T-helper 2 cell treated with Interferon-gamma antibody and Interleukin-4, amounts not matched to agents 5 μg/mL and 100 μg/mL, for 36 hours (primary cell): ENCODE measurements at regions not wholly inside any gene's neighbourhood (a gene's known extent, or its start where the extent isn't known, plus 50 kb on each side); places are given as distances from the start of the nearest gene placed in this dataset.
"Not testable (repeated sequence)": the region's sequence is repeated elsewhere in the genome, so short reads cannot be mapped to it uniquely, and the experiment has no call there.

Experiments used
- DNase-seq: peaks from one replicate; pipeline ENCODE4 v3.0.0; 2021; ENCODE audit warnings: low spot score
- H3K27ac Mint-ChIP-seq: one replicate; pipeline ENCODE4 v1.8.0; 2021; ENCODE audit warnings: mild to moderate bottlenecking, mixed read lengths
- H3K27me3 Mint-ChIP-seq: one replicate; pipeline ENCODE4 v1.8.0; 2021; ENCODE audit warnings: low read depth, mixed read lengths
- H3K36me3 Mint-ChIP-seq: one replicate; pipeline ENCODE4 v1.8.0; 2021; ENCODE audit warnings: low read depth, mixed read lengths
- H3K4me1 Mint-ChIP-seq: one replicate; pipeline ENCODE4 v1.8.0; 2021; ENCODE audit warnings: low read depth, mixed read lengths
- H3K4me3 Mint-ChIP-seq: one replicate; pipeline ENCODE4 v1.8.0; 2022; ENCODE audit warnings: mild to moderate bottlenecking, moderate library complexity, mixed read lengths
- H3K9me3 Mint-ChIP-seq: one replicate; pipeline ENCODE4 v1.8.0; 2021; ENCODE audit warnings: mixed read lengths

DNA sequence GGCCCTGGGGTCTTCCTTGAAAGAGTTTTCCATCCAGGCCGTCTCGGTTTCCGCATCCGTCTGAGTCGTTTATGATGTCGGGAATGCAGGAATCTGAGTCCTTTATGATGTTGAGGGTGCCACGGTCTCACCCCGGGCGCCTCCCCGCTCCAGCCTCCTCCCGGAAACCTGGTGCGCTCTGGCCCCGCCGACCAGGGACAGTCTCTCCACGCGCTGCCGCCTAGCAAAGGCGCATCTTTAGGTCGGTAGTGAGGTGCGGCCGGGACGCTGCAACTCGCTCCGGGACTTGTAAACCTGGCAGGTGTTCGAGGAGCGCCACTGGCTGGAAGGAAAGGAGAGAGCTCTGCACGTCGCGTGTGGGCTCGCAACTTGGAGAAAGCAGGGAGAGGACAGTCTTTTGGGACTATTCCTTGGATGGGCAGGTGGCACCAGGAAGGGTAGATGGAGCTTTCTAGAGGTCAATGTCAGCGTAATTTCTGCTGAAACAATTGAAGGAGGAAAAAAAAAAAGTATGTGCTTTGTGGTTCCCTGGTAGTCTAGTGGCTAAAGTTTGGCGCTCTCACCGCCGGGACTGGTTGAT is 132.0 kb downstream of the FAM72B start:
- not testable (repeated sequence) for H3K4me1 Mint-ChIP-seq, DNase-seq, H3K27ac Mint-ChIP-seq, H3K36me3 Mint-ChIP-seq, H3K4me3 Mint-ChIP-seq, H3K9me3 Mint-ChIP-seq
- H3K27me3 Mint-ChIP-seq = peaks cover 15% of the 10 kb centered on the region

DNA sequence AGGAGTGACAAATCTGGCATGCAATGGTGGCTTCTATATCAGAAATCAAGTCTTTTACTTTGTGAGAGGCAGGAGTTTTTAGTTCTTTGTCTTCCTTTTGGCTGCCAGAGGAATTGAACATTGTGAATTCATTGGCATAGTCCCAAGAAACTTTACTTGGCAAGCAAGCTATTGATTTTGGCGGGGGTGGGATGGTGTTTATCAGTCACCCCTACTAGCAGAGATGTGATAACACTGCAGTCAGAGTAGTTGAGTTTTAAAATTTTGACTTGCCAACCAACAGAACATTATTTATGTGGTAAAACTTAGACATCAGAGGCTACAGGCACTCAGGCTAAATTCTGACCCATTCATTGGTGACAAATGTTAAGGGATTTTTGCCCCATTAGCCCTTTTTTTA is 129.2 kb downstream of the FAM72B start:
- not testable (repeated sequence) for DNase-seq, H3K36me3 Mint-ChIP-seq, H3K4me1 Mint-ChIP-seq, H3K27ac Mint-ChIP-seq, H3K9me3 Mint-ChIP-seq, H3K4me3 Mint-ChIP-seq
- peaks cover 13% of the 10 kb centered on the region for H3K27me3 Mint-ChIP-seq

- not testable (repeated sequence) for H3K4me3 Mint-ChIP-seq, H3K27ac Mint-ChIP-seq, H3K4me1 Mint-ChIP-seq, H3K27me3 Mint-ChIP-seq, H3K9me3 Mint-ChIP-seq, DNase-seq, H3K36me3 Mint-ChIP-seq
Measured at GRCh38 chr1:121066925-121067324, 117.2 kb downstream of the FAM72B start.

DNA sequence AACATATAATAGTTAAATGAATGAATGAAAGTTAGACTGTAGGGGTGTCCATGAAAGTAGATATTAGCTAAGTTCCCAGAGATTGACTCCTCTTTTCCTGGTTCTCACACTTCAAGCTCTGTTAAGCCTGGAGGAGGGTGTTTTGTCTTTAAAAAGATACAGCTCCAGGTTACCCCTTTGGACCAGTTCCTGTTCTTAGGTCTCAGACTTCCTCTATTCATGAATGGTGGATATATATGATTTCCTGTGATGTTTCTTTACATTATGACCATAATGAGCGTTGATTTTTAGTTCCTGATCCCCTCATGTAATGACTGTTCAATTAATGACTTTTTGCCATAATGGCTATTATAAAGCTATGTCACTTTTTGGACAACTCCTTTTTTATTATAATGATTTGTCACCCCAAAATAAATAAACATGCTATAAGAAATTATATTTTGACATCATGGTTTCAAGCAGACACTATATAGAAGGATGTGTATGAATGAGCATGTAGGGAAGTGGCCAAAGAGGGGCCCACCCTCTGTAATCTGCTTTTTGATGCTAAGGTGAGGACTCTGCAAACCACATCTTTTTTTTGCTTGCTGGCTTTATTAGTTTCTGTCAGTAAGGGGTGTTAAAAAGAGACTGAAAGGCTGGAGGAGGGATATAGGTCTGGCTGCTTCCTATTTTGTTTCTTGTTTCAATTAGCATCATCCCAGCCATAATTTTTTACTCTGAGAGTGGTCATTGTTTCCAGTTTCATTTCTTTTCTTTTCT is 115.2 kb downstream of the FAM72B start:
- not testable (repeated sequence) for DNase-seq, H3K4me1 Mint-ChIP-seq, H3K9me3 Mint-ChIP-seq, H3K4me3 Mint-ChIP-seq, H3K27ac Mint-ChIP-seq, H3K36me3 Mint-ChIP-seq, H3K27me3 Mint-ChIP-seq

- H3K27ac Mint-ChIP-seq, H3K9me3 Mint-ChIP-seq, H3K27me3 Mint-ChIP-seq, H3K36me3 Mint-ChIP-seq, H3K4me1 Mint-ChIP-seq, H3K4me3 Mint-ChIP-seq, DNase-seq: not testable (repeated sequence)
Measured at GRCh38 chr1:121073852-121074251, 110.3 kb downstream of the FAM72B start.

DNA sequence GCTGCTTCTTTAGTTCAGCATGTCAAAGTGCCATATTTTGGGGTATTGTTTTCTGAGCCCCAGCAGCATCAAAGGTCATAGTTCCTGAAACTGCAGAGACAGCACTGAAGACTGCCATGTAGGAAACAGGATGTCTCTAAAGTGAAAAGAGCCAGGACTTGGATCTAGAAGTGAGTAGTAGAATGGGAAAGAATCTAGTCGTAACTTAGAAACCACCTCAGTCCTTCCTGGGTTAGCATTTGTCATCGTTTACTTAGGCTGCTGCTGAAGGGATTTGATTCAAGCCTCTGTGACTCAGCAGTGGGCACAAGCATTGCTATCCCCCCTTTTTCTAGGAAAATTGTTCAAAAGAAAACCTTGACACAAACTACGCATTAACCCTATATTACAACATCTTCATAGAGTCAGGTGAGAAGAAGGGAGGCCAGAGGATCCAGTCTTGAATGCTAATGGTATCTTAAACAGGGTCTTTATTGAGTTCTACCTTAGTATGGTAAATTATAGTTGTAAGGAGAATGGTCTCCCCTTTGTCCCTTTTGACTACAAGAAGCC is 108.8 kb downstream of the FAM72B start:
- not testable (repeated sequence) for DNase-seq, H3K36me3 Mint-ChIP-seq, H3K4me3 Mint-ChIP-seq, H3K9me3 Mint-ChIP-seq, H3K27me3 Mint-ChIP-seq, H3K27ac Mint-ChIP-seq
- H3K4me1 Mint-ChIP-seq = peaks cover 16% of the 10 kb centered on the region

- not testable (repeated sequence) for H3K4me3 Mint-ChIP-seq, DNase-seq, H3K36me3 Mint-ChIP-seq, H3K9me3 Mint-ChIP-seq, H3K27ac Mint-ChIP-seq, H3K27me3 Mint-ChIP-seq
- H3K4me1 Mint-ChIP-seq = peaks cover 23% of the 10 kb centered on the region
Measured at GRCh38 chr1:121076674-121077073, 107.5 kb downstream of the FAM72B start.

DNA sequence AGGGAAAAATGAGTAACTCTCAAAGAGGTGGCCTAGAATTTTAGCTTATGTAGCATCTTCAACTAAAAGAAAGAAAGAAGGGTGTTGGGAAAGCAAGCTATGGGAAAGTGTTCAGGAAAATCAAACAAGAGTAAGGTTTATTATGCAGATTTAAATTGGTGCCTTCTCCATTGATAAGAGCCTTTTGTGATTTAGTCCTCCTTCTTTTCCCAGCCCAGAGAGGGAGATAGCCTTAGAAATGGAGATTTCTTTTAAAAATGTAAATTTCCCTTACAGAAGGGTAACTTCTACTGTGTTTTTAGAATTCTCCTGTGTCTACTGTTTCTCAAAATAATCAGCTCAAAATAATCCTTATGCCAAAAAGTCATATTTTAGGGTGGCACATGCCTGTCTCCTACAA is 104.5 kb downstream of the FAM72B start:
- H3K36me3 Mint-ChIP-seq, DNase-seq, H3K27me3 Mint-ChIP-seq, H3K9me3 Mint-ChIP-seq: not testable (repeated sequence)
- Mint-ChIP-seq H3K27ac (peak overlapping the region; percentile 17), H3K4me1 (peaks cover 23% of the 10 kb centered on the region), H3K4me3 (peak overlapping the region; percentile 53)

- Mint-ChIP-seq H3K27ac (peak overlapping the region; percentile 61), H3K4me3 (peak overlapping the region; percentile 53), H3K4me1 (peaks cover 23% of the 10 kb centered on the region)
- not testable (repeated sequence) for H3K36me3 Mint-ChIP-seq, H3K9me3 Mint-ChIP-seq, H3K27me3 Mint-ChIP-seq
- DNase-seq = peak; percentile 49
Measured at GRCh38 chr1:121080197-121080903, 103.8 kb downstream of the FAM72B start.

DNA sequence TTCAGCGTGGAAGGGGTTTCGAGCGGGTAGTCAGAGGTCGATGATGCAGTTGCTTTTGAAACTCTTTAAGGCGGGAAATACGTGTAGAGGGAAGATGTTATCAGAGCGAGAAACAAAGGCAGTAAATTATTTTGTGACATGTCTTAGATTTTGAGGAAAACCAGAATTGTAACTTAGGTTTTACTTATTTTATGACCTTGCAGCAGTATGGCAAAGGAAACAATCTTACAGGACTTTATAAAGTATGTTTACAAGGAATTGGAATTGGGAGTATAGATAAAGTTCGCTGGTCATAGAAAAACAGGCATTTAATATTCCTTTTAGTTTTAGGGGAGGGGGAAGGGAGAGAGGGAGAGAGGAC is 103.3 kb downstream of the FAM72B start:
- not testable (repeated sequence) for H3K36me3 Mint-ChIP-seq, H3K9me3 Mint-ChIP-seq, H3K27me3 Mint-ChIP-seq, DNase-seq, H3K27ac Mint-ChIP-seq
- peak overlapping the region; percentile 51 for H3K4me3 Mint-ChIP-seq
- H3K4me1 Mint-ChIP-seq = peaks cover 23% of the 10 kb centered on the region

GRCh38 chr1:121081625-121082199 is 102.4 kb downstream of the FAM72B start:
- not testable (repeated sequence) for H3K9me3 Mint-ChIP-seq, DNase-seq, H3K27ac Mint-ChIP-seq, H3K36me3 Mint-ChIP-seq, H3K4me3 Mint-ChIP-seq, H3K27me3 Mint-ChIP-seq
- peaks cover 21% of the 10 kb centered on the region for H3K4me1 Mint-ChIP-seq

- H3K27ac Mint-ChIP-seq, H3K4me3 Mint-ChIP-seq, H3K36me3 Mint-ChIP-seq: not testable (repeated sequence)
Measured at GRCh38 chr1:121082995-121083394, 101.1 kb downstream of the FAM72B start.

DNA sequence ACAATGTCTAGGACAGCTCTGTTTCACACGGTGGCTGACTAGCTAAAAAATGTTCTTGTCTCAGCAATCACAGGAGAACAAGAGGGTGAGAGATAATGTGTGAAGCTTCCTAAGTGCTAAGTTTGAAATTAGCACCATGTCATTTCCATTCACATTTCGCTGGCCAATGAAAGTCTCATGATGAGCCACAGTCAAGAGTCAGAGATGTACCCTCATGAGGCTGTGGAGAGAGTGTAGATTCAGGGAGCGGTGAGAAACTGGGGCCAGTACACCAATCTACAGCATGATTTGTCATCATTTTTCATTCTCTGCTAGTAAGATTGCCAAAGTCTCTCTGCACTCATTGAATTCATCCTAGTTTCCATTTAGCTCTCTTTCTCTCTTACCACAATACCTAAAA is 97.9 kb downstream of the FAM72B start:
- not testable (repeated sequence) for H3K27ac Mint-ChIP-seq, H3K4me1 Mint-ChIP-seq, H3K9me3 Mint-ChIP-seq, H3K27me3 Mint-ChIP-seq, H3K36me3 Mint-ChIP-seq, H3K4me3 Mint-ChIP-seq
- peak; percentile 5 for DNase-seq

More at GRCh38 chr1:121082995-121083394, 101.1 kb downstream of the FAM72B start:
- H3K9me3 Mint-ChIP-seq, H3K27me3 Mint-ChIP-seq, DNase-seq: not testable (repeated sequence)
- peaks cover 21% of the 10 kb centered on the region for H3K4me1 Mint-ChIP-seq

- H3K4me3 Mint-ChIP-seq, H3K36me3 Mint-ChIP-seq, H3K27me3 Mint-ChIP-seq, H3K9me3 Mint-ChIP-seq, DNase-seq, H3K27ac Mint-ChIP-seq, H3K4me1 Mint-ChIP-seq: not testable (repeated sequence)
Measured at GRCh38 chr1:121087221-121087620, 96.9 kb downstream of the FAM72B start.
